HUES64 (cell line): ENCODE measurements at regions not wholly inside any gene's neighbourhood (a gene's known extent, or its start where the extent isn't known, plus 50 kb on each side); places are given as distances from the start of the nearest gene placed in this dataset.
"Not testable (repeated sequence)": the region's sequence is repeated elsewhere in the genome, so short reads cannot be mapped to it uniquely, and the experiment has no call there.

Experiments used
- H3K27ac ChIP-seq: 2 replicates; pipeline ENCODE4 v1.7.0; 2013; ENCODE audit warnings: low read depth, low read length, inconsistent platforms
- H3K27me3 ChIP-seq: 2 replicates; pipeline ENCODE4 v1.6.1; 2013; ENCODE audit warnings: mild to moderate bottlenecking, low read length; ENCODE audit not compliant: insufficient read depth
- H3K36me3 ChIP-seq: 2 replicates; pipeline ENCODE4 v1.6.1; 2013; ENCODE audit warnings: mild to moderate bottlenecking, low read length; ENCODE audit not compliant: insufficient read depth
- H3K4me1 ChIP-seq: 2 replicates; pipeline ENCODE4 v1.6.1; 2013; ENCODE audit warnings: mild to moderate bottlenecking, low read length, moderate library complexity; ENCODE audit not compliant: insufficient read depth
- H3K4me3 ChIP-seq: 2 replicates; pipeline ENCODE4 v1.5.1; 2013; ENCODE audit warnings: mild to moderate bottlenecking, low read length, moderate library complexity
- H3K9ac ChIP-seq: 2 replicates; pipeline ENCODE4 v1.6.1; 2013; ENCODE audit warnings: mild to moderate bottlenecking, low read depth, low read length
- H3K9me3 ChIP-seq: 2 replicates; pipeline ENCODE4 v1.6.1; 2013; ENCODE audit warnings: low read depth, low read length; ENCODE audit not compliant: insufficient read depth
- WGBS: fragments of 150-250, 120-280 bp; methylation state at CpG from one replicate; pipeline ENCODE4 v1.1.7; 2013; ENCODE audit warnings: missing lambda C conversion rate; 5-methylcytosine and 5-hydroxymethylcytosine counted together

DNA sequence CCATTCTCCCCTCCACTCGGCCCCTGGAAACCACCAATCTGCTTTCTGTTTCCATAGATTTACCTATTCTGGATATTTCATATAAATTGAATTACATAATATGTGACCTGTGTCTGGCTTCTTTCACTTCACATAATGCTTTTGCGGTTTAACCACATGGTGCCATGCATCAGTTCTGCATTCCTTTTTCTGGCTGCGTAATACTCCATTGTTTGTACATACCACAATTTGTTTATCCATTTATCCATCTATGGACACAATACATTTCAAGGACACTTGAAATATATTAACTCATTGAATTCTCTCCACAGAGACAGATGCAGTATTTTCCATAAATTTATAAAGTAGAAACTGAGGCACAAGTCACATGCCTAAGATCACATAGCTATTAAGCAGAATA is 110.3 kb upstream of the ETV6 start:
- no peak overlapping the region for H3K27ac ChIP-seq
- H3K9me3 ChIP-seq: 0 out of 2 replicates have a peak, but pooled peaks cover 3% of the 10 kb centered on the region
- H3K27me3 ChIP-seq: no peaks in the 10 kb centered on the region
- WGBS: 90% methylated on average over 3 of the region's 3 CpGs
- no peaks in the 10 kb centered on the region for H3K4me1 ChIP-seq
- no peak overlapping the region for H3K4me3 ChIP-seq
- no peaks in the 10 kb centered on the region for H3K36me3 ChIP-seq
- H3K9ac ChIP-seq: no peak overlapping the region

DNA sequence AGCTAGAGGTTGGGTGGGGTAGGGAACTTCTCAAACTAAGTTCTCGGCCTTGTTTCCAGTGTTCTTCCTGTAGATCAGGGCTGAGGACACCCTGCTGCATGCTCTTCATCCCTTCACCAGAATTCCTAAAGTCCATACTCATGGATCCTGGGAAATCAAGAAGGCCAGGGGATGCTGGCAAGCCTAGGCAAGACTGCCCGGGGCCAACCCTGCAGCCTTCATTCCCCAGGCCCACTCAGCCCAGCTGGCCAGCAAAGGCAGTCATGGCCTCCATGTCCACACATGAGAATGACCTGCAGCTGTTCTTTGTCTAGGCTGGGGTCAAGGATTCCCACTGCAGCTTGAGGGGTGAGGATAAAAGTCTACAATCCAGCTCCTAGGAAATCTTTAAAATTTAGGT is 109.3 kb upstream of the ETV6 start:
- Histone ChIP-seq H3K4me1 (no peaks in the 10 kb centered on the region), H3K9ac (no peak overlapping the region), H3K4me3 (no peak overlapping the region), H3K27me3 (no peaks in the 10 kb centered on the region), H3K9me3 (0 out of 2 replicates have a peak, but pooled peaks cover 3% of the 10 kb centered on the region), H3K27ac (no peak overlapping the region), H3K36me3 (no peaks in the 10 kb centered on the region)
- 97% methylated on average over 2 of the region's 2 CpGs for whole genome bisulfite sequencing

DNA sequence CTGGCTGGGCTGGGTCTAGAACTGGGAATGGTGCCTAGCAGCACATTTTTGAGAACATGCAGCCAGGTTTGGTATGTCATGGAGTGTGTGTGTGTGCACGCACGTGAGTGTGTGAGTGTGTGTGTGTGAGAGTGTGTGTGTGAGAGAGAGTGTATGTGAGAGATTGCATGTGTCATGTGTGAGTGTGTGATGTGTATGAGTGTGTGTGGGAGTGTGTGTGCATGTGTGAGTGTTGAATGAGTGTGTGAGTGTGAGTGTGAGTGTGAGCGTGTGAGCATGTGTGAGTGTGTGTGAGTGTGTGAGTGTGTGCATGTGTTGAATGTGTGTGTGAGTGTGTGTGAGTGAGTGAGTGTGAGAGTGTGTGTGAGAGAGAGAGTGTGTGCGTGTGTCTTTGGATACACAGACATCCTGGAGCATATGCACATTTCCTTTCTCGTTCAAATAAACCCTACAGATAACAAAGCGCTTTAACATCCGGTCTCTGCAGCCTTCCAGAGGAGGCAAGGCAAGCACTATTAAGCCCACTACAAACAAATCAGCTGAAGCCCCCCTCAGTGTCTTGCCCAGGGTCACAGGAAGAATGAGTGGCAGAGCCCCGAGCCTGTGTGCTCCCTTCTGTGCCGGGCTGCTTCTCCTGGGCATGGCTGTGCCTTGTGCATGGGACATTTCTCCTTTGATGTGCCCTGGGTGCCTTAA is 108.7 kb upstream of the ETV6 start:
- H3K27ac ChIP-seq: no peak overlapping the region
- peaks cover 3% of the 10 kb centered on the region; the same call in 1 of the 2 replicates for H3K4me1 ChIP-seq
- 0 out of 2 replicates have a peak, but pooled peaks cover 3% of the 10 kb centered on the region for H3K9me3 ChIP-seq
- no peak overlapping the region for H3K9ac ChIP-seq
- H3K4me3 ChIP-seq: no peak overlapping the region
- H3K36me3 ChIP-seq: no peaks in the 10 kb centered on the region
- 91% methylated on average over 9 of the region's 9 CpGs for WGBS
- no peaks in the 10 kb centered on the region for H3K27me3 ChIP-seq

DNA sequence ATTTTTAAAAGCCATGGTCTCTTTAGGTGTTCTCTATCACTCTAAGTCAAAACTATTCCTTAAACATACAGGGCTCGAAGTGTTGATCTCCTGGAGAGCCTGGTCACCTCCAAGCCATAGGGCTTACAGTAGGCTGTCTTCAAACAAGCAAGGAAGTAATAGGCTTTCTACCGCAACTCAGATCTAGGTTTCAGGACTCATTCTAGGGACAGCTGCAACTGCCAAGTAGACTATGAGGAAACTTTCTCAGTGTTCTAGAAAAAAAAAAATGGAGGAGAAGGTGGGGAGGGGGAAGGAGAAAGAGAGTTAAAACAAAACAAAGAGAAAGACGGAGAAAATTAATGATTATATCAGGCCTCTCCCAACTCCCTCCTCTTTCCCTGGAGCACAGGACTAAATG is 106.9 kb upstream of the ETV6 start:
- 83% methylated on average over 2 of the region's 3 CpGs for WGBS
- H3K36me3 ChIP-seq: no peaks in the 10 kb centered on the region
- H3K4me3 ChIP-seq: no peak overlapping the region
- no peaks in the 10 kb centered on the region for H3K27me3 ChIP-seq
- H3K9ac ChIP-seq: no peak overlapping the region
- H3K9me3 ChIP-seq: 0 out of 2 replicates have a peak, but pooled peaks cover 3% of the 10 kb centered on the region
- no peak overlapping the region for H3K27ac ChIP-seq
- peaks cover 3% of the 10 kb centered on the region; the same call in 1 of the 2 replicates for H3K4me1 ChIP-seq

DNA sequence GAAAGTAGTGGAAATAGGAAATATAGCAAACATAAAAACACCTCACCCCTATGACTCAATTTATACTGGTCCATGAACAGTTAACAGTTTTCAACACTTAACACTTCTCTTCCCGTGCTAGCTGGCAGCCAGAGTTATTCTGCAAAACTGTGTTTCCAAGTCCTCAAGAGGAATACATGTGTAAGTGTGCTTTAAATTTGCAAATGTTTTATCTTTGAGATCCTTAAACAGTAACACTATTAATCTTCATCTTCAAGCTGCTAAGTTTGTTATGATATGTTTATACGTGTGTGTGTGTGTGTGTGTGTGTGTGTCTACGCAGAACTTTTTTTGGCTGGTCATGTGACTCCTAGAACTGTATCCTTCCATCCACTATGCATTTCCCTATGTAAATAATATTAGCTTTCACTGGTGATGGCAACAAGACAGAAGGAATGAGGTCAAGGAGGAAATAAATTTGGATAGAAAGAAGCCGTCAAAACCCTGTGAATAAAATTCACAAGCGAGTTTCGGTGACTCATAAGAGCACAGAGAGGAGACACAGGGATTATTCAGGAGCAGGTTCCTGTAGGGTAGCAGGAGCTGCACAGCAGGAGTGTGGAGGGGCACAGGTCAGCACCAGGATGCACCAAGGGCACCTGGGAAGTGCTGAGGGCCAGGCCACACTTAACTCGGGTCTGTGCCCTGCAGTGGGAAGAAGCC is 105.9 kb upstream of the ETV6 start:
- Histone ChIP-seq H3K9ac (no peak overlapping the region), H3K4me3 (no peak overlapping the region), H3K27ac (no peak overlapping the region), H3K27me3 (no peaks in the 10 kb centered on the region), H3K9me3 (0 out of 2 replicates have a peak, but pooled peaks cover 3% of the 10 kb centered on the region), H3K4me1 (peaks cover 3% of the 10 kb centered on the region; the same call in 1 of the 2 replicates), H3K36me3 (no peaks in the 10 kb centered on the region)
- 84% methylated on average over 5 of the region's 7 CpGs for WGBS

DNA sequence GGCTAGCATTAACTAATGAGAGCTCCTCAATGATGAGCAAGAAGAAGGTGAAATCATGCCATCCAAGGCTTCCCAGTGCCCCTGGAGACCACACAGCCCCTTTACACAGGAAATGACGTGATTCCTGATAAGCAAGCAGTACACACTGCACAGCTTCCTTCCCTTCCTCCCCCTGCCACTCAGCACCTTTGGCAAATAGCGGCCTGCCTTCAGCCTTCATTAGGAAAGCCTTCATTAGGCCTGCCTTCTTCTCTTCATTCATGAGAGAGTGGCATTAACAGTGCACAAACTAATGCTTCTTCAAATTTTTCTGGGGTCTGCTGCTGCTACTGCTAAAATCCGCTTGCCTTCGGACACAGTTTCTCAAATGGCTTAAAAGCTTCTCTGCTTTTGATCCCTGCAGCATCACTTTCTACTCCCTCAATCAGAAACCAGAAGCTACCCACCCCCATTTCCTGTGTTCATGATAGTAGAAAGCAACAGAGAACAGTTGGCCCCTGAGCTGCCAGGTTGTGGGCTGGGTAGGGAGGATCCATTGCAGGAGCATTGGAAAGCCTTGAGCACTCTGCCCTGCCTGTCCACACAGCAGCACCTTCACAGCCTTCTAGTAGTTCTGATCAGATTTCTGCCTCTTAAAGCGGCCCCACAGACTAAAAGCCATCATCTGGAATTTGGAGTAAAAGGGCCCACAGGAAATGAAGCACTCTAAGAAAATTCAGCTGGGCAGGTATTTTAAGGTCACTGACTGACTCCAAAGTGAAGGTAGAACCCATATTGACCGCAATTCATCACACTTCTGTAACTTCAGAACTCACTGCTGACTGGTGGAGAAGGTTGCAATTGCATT is 103.8 kb upstream of the ETV6 start:
- Histone ChIP-seq H3K9ac (no peak overlapping the region), H3K4me3 (no peak overlapping the region)
- WGBS: 71% methylated on average over 6 of the region's 6 CpGs

DNA sequence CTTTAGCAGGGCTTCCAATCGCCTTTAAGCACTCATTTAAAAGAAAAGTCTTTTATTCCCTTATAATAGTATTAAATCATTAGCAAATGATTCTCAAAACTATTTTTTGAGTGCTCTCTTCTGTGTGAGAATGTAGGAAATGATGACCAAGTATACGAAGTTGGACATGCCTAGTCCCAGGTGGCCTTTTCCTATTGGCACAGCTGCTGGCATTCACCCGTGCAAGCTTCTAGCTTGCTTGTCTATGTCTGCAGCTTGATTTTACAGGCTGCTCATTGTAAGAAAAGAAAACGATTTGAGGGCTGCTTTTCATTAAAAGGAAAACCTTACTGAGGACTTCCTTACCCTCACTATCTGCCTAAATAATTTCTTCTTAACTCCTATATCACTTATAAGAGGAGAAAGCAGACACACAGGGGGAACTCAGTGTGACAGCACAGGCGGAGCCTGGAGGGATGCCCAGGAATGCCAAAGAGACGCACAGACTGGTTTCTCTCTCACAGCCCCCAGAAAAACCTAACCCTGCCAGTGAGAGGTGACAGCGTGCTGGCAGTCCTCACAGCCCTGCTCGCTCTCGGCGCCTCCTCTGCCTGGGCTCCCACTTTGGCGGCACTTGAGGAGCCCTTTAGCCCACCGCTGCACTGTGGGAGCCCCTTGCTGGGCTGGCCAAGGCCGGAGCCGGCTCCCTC is 102.7 kb upstream of the ETV6 start:
- 92% methylated on average over 12 of the region's 14 CpGs for WGBS
- not testable (repeated sequence) for H3K4me3 ChIP-seq

More for the DNA sequence above, 103.8 kb upstream of the ETV6 start:
- H3K4me1 ChIP-seq: peaks cover 3% of the 10 kb centered on the region; the same call in 1 of the 2 replicates
- H3K9me3 ChIP-seq: no peaks in the 10 kb centered on the region
- H3K36me3 ChIP-seq: no peaks in the 10 kb centered on the region
- H3K27ac ChIP-seq: no peak overlapping the region
- no peaks in the 10 kb centered on the region for H3K27me3 ChIP-seq

DNA sequence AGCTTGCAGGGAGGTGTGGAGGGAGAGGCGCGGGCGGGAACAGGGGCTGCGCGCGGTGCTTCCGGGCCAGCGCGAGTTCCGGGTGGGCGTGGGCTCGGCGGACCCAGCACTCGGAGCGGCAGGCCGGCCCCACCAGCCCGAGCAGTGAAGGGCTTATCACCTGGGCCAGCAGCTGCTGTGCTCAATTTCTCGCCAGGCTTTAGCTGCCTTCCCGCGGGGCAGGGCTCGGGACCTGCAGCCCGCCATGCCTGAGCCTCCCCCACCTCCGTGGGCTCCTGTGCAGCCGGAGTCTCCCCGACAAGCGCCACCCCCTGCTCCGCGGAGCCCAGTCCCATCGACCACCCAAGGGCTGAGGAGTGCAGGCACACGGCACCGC is 102.2 kb upstream of the ETV6 start:
- H3K27me3 ChIP-seq, H3K9ac ChIP-seq, H3K27ac ChIP-seq, H3K36me3 ChIP-seq, H3K9me3 ChIP-seq, H3K4me3 ChIP-seq, H3K4me1 ChIP-seq: not testable (repeated sequence)
- WGBS: 93% methylated on average over 31 of the region's 31 CpGs

More for the DNA sequence above, 102.7 kb upstream of the ETV6 start:
- H3K9ac ChIP-seq, H3K27ac ChIP-seq, H3K36me3 ChIP-seq, H3K27me3 ChIP-seq, H3K9me3 ChIP-seq, H3K4me1 ChIP-seq: not testable (repeated sequence)

DNA sequence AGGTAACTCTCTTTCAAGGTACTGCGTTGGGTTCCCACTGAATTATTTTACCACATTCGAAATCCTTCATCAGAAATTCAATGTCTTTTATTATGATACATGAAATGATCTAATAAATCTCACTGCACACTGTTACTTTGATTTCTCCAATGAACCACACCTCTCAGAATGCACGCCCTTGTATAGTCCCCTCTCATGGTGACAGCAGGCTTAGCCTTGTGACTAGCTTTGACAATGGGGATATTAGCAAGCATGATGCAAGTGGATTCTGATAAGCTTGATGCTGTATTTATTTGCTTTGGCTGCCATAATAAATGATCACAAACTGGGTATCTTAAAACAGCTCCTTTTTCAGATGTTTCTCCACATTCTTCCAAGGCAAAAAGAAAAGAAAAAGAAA is 100.4 kb upstream of the ETV6 start:
- Histone ChIP-seq H3K9me3 (no peaks in the 10 kb centered on the region), H3K27ac (no peak overlapping the region), H3K9ac (no peak overlapping the region), H3K36me3 (no peaks in the 10 kb centered on the region), H3K27me3 (no peaks in the 10 kb centered on the region), H3K4me3 (no peak overlapping the region), H3K4me1 (peaks cover 3% of the 10 kb centered on the region; the same call in 1 of the 2 replicates)
- WGBS: 94% methylated on average over 1 of the region's 3 CpGs

DNA sequence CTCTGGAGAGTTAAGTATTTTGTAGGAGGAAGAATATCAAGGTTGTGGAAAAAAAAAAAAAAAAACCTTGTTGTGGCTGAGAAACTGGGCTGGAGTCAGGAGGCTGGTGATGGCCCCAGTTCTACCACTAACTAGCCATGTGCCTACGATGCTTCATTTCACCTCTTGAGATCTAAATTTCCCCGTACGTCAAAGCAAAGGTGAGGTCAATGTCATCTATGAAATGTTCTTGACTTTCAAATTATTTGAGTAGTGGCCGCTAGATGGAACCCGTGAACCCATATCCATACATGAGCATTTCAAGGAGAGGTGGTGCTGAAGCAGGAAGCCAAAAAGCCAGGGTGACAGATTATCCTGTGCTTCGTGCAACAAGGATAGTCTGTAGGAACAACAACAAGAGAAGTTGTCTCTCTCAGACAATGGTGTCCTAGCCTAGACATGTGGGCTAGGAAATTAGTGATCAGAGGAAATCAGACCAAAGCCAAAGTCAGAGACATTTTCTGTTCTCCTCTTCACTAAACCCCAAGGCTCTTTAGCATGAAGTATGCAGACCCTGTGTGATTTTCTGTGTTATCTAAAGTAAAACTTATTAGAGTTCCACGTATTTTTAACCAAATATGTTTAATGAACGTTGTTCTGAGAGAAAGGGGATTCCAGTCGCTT is 95.5 kb upstream of the ETV6 start:
- Histone ChIP-seq H3K27me3 (no peaks in the 10 kb centered on the region), H3K4me1 (0 out of 2 replicates have a peak, but pooled peaks cover 3% of the 10 kb centered on the region), H3K36me3 (no peaks in the 10 kb centered on the region), H3K27ac (no peak overlapping the region), H3K4me3 (no peak overlapping the region), H3K9me3 (no peaks in the 10 kb centered on the region), H3K9ac (no peak overlapping the region)
- WGBS: 38% methylated on average over 9 of the region's 9 CpGs
